Omental fat pad (tissue), 3 donors: ENCODE measurements at regions not wholly inside any gene's neighbourhood (a gene's known extent, or its start where the extent isn't known, plus 50 kb on each side); places are given as distances from the start of the nearest gene placed in this dataset.

Source experiments
- ATAC-seq: fragments of 150-250 bp; one replicate; pipeline ENCODE4 v1.9.1; 2016; ENCODE audit warnings: mild to moderate bottlenecking, moderate library complexity; ENCODE audit not compliant: low FRiP score
- DNase-seq: peaks from one replicate; pipeline ENCODE4 v3.0.0-alpha.2; 2019; ENCODE audit warnings: low spot score
- TF ChIP-seq, protein P1 (sequence below), 3 donors: fragments of 450-650 bp; IDR thresholded peaks; one replicate each; pipeline ENCODE4 v1.5.1; 2016 to 2017; ENCODE audit warnings: antibody characterized with exemption in 3 of 3, mild to moderate bottlenecking in 3 of 3, moderate library complexity in 2 of 3

DNA sequence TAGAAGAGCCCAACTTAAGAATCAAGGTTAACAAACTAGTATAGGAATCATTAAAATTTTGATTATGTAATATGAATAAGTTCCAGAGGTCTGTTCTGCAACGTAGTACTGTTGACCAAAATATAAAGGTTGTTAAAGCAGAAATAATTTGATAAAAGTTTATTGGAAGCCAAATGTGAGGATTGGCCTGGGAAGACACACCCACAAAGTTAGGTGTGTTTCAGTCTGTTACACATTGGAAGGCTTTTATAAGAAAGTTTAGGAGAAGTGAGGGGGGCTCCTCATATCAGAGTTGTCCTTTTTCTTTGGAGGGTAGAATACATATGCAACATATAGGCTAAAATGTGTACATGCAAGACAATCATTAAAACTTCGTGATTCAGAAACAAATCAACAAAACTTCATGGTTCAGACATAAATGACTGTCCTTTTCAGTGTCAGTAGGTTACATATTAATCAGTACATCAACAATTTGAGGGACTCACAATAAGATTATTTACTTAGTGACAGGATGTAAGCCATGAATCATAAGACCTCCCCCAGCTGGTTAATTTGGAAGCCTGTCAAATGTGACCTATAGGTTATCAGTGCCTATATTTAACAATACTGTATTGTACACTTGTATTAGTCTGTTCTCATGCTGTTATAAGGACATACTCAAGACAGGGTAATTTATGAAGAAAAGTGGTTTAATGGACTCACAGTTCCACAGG lies 245.0 kb upstream of the B3GALT2 start:
- TF ChIP-seq, protein P1, sequence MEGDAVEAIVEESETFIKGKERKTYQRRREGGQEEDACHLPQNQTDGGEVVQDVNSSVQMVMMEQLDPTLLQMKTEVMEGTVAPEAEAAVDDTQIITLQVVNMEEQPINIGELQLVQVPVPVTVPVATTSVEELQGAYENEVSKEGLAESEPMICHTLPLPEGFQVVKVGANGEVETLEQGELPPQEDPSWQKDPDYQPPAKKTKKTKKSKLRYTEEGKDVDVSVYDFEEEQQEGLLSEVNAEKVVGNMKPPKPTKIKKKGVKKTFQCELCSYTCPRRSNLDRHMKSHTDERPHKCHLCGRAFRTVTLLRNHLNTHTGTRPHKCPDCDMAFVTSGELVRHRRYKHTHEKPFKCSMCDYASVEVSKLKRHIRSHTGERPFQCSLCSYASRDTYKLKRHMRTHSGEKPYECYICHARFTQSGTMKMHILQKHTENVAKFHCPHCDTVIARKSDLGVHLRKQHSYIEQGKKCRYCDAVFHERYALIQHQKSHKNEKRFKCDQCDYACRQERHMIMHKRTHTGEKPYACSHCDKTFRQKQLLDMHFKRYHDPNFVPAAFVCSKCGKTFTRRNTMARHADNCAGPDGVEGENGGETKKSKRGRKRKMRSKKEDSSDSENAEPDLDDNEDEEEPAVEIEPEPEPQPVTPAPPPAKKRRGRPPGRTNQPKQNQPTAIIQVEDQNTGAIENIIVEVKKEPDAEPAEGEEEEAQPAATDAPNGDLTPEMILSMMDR (IDR thresholded peaks at IDR 0.05) = no peak
- ATAC-seq (no peak), DNase-seq (no peak)

GRCh38 chr1:193427524-193427923 lies 241.1 kb upstream of the B3GALT2 start:
- TF ChIP-seq, protein P1 (IDR thresholded peaks at IDR 0.05) = no peak
- ATAC-seq = no peak
- no peak for DNase-seq

- DNase-seq (no peak), ATAC-seq (no peak)
- TF ChIP-seq, protein P1 (IDR thresholded peaks at IDR 0.05) = no peak
Observed at GRCh38 chr1:193426061-193426460, 239.6 kb upstream of the B3GALT2 start.

DNA sequence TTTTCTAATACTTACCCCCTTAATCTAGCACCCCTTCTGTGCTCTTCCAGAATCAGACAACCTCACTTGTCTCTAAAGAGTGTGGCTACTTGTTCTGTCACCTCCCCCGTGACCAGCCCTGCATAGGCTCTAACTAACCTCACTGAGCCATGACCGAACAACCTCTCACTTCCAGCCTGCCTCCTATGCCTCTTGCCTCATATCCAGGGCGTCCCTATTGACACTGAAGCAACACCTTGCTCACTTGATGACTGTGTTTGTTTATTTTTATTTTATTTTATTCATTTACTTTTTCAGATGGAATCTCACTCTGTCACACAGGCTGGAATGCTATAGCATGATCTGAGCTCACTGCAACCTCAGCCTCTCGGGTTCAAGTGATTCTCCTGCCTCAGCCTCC lies 235.1 kb upstream of the B3GALT2 start:
- DNase-seq (no peak), ATAC-seq (no peak)
- TF ChIP-seq, protein P1 (IDR thresholded peaks at IDR 0.05) = no peak

DNA sequence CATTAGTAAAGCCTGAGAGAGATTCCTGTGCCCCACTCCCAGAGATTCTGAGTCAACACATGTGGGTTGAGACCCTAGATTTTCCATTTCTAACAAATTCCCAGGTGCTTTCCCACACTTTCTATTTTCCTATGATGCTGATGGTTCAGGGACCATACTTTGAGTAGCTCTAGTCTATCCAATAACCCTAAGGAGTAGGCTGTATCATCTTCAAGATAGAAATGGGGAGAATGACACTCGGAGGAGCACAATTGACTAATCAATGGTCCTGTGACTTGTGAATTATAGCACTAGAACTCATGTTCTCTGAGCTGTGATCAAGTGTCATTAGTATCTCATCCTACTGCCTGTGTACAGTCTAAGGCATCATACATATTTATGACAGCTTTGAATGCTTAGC lies 232.9 kb upstream of the B3GALT2 start:
- ATAC-seq (no peak), DNase-seq (no peak)
- TF ChIP-seq, protein P1 (IDR thresholded peaks at IDR 0.05) = no peak

GRCh38 chr1:193418745-193419058 lies 232.3 kb upstream of the B3GALT2 start:
- DNase-seq (no peak), ATAC-seq (no peak)
- TF ChIP-seq, protein P1 (IDR thresholded peaks at IDR 0.05) = no peak

GRCh38 chr1:193417945-193418744 lies 231.7 kb upstream of the B3GALT2 start:
- ATAC-seq (peak; percentile 80), DNase-seq (no peak)
- TF ChIP-seq, protein P1 (IDR thresholded peaks at IDR 0.05) = no peak
